Kidney (tissue), 13 donors: ENCODE measurements at regions not wholly inside any gene's neighbourhood (a gene's known extent, or its start where the extent isn't known, plus 50 kb on each side); places are given as distances from the start of the nearest gene placed in this dataset.

ENCODE experiments used
- DNase-seq, 5 donors: peaks; one replicate each; pipeline ENCODE4 v3.0.0-alpha.2; 2013 to 2020
- FAIRE-seq: peaks from 2 replicates; lab custom pipeline; 2012; peaks lifted over from hg19 to GRCh38; lab: Jason Lieb, UNC
- H3K27ac ChIP-seq, 2 donors: one replicate each; pipeline ENCODE4 v1.7.0; 2013; ENCODE audit warnings: low read depth in 2 of 2, low read length in 2 of 2, inconsistent platforms in 1 of 2
- H3K27me3 ChIP-seq: one replicate; pipeline ENCODE4 v1.7.1; 2013; ENCODE audit warnings: low read length, inconsistent platforms; ENCODE audit not compliant: control insufficient read depth, insufficient read depth
- H3K36me3 ChIP-seq, 3 donors: one replicate each; pipeline versions ENCODE4 v1.7.0 to v1.7.1; 2013; ENCODE audit warnings: low read length in 3 of 3, control low read depth in 1 of 3, inconsistent platforms in 1 of 3; ENCODE audit not compliant: insufficient read depth in 3 of 3, control insufficient read depth in 2 of 3
- H3K4me1 ChIP-seq, 3 donors: one replicate each; pipeline versions ENCODE4 v1.7.0 to v1.7.1; 2013; ENCODE audit warnings: low read length in 3 of 3, inconsistent platforms in 1 of 3, low read depth in 1 of 3; ENCODE audit not compliant: control insufficient read depth in 2 of 3, insufficient read depth in 2 of 3
- H3K4me3 ChIP-seq, 3 donors: one replicate each; pipeline versions ENCODE4 v1.7.0 to v1.8.1; 2013; ENCODE audit warnings: low read length in 3 of 3, control low read depth in 1 of 3, inconsistent platforms in 1 of 3
- H3K9ac ChIP-seq, 3 donors: one replicate each; pipeline versions ENCODE4 v1.7.0 to v1.7.1; 2013; ENCODE audit warnings: low read length in 3 of 3, control low read depth in 1 of 3, inconsistent platforms in 1 of 3
- H3K9me3 ChIP-seq, 3 donors: one replicate each; pipeline versions ENCODE4 v1.7.0 to v1.7.1; 2013; ENCODE audit warnings: low read length in 3 of 3, control low read depth in 1 of 3, inconsistent platforms in 1 of 3; ENCODE audit not compliant: control insufficient read depth in 2 of 3, insufficient read depth in 1 of 3
- intact Hi-C: fragments of 100-400 bp; cut with DNase I; formaldehyde crosslinking; loops from one replicate; pipeline ENCODE4 v1.11.1; 2022
- TF ChIP-seq, protein P1 (sequence below): IDR thresholded peaks from 3 replicates; pipeline ENCODE4 v1.5.1; 2012; ENCODE audit warnings: mild to moderate bottlenecking, moderate library complexity, borderline replicate concordance; ENCODE audit not compliant: insufficient read depth; ENCODE audit errors: extremely low read depth
- donor health status: control.
- donor health status: control.
- donor health status: control.
- donor health status: control.
- donor health status: control.
- donor health status: DM: yes; HTN: yes; CAD: no.
- donor health status: Normal renal cell carcinoma (clear cell type).

DNA sequence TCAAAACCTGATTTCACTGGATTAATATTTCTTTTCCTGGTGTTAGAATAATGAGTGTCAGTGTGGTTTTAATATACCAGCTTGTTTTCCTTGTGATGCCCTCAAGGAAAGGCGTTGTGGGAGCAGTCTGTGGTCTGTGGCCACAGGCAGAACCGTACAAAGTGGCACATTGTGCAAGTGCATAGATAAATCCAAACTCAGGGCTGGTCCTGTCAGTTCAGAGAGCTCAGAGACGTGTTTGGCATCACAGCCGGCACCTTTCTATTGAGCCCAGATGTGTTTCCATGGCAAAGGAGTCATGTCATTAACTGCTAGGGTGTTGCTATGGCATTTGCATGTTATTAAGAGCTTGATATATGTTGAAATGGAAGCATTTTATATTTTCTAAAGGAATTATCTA, 289.9 kb upstream of the RASGRP1 start:
- FAIRE-seq (no peak), DNase-seq (no peak)
- H3K36me3 ChIP-seq, result no peaks in the 10 kb centered on the region
- no peak overlapping the region for H3K4me3 ChIP-seq
- no peaks in the 10 kb centered on the region for H3K9me3 ChIP-seq
- no peak overlapping the region for H3K27ac ChIP-seq
- intact Hi-C loops, result no loop called here
- no peaks in the 10 kb centered on the region for H3K4me1 ChIP-seq
- no peak overlapping the region for H3K9ac ChIP-seq
- TF ChIP-seq, protein P1, sequence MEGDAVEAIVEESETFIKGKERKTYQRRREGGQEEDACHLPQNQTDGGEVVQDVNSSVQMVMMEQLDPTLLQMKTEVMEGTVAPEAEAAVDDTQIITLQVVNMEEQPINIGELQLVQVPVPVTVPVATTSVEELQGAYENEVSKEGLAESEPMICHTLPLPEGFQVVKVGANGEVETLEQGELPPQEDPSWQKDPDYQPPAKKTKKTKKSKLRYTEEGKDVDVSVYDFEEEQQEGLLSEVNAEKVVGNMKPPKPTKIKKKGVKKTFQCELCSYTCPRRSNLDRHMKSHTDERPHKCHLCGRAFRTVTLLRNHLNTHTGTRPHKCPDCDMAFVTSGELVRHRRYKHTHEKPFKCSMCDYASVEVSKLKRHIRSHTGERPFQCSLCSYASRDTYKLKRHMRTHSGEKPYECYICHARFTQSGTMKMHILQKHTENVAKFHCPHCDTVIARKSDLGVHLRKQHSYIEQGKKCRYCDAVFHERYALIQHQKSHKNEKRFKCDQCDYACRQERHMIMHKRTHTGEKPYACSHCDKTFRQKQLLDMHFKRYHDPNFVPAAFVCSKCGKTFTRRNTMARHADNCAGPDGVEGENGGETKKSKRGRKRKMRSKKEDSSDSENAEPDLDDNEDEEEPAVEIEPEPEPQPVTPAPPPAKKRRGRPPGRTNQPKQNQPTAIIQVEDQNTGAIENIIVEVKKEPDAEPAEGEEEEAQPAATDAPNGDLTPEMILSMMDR, result no peak
- no peaks in the 10 kb centered on the region for H3K27me3 ChIP-seq

GRCh38 chr15:38857814-38858213, 293.2 kb upstream of the RASGRP1 start:
- FAIRE-seq, result no peak
- intact Hi-C loops, result no loop called here
- TF ChIP-seq, protein P1, result no peak

GRCh38 chr15:38859574-38859973, 295.0 kb upstream of the RASGRP1 start:
- intact Hi-C loops, result no loop called here
- Histone ChIP-seq H3K9ac (no peak overlapping the region), H3K36me3 (no peaks in the 10 kb centered on the region), H3K9me3 (no peaks in the 10 kb centered on the region), H3K4me1 (peaks cover 0 to 6% (median 4%) of the 10 kb centered on the region in 3 donors), H3K27ac (no peak overlapping the region), H3K4me3 (no peak overlapping the region), H3K27me3 (no peaks in the 10 kb centered on the region)
- FAIRE-seq, result no peak
- DNase-seq, result no peak
- TF ChIP-seq, protein P1, result no peak

More at GRCh38 chr15:38857814-38858213, 293.2 kb upstream of the RASGRP1 start:
- H3K9ac ChIP-seq, result no peak overlapping the region
- H3K36me3 ChIP-seq, result no peaks in the 10 kb centered on the region
- no peak for DNase-seq
- H3K9me3 ChIP-seq, result no peaks in the 10 kb centered on the region
- H3K27ac ChIP-seq, result no peak overlapping the region
- H3K4me3 ChIP-seq, result no peak overlapping the region
- no peaks in the 10 kb centered on the region for H3K27me3 ChIP-seq
- peaks cover 0 to 3% (median 0%) of the 10 kb centered on the region in 3 donors for H3K4me1 ChIP-seq

GRCh38 chr15:38860253-38860652, 295.6 kb upstream of the RASGRP1 start:
- intact Hi-C loops, result no loop called here
- Histone ChIP-seq H3K9ac (no peak overlapping the region), H3K9me3 (no peaks in the 10 kb centered on the region), H3K36me3 (no peaks in the 10 kb centered on the region), H3K27ac (no peak overlapping the region), H3K4me3 (no peak overlapping the region), H3K27me3 (no peaks in the 10 kb centered on the region), H3K4me1 (peaks cover 0 to 9% (median 9%) of the 10 kb centered on the region in 3 donors)
- TF ChIP-seq, protein P1, result no peak
- DNase-seq (no peak), FAIRE-seq (no peak)
